Endometrium (tissue), 2 donors: ENCODE measurements at regions not wholly inside any gene's neighbourhood (a gene's known extent, or its start where the extent isn't known, plus 50 kb on each side); places are given as distances from the start of the nearest gene placed in this dataset.
A peak's percentile ranks its signal among the peaks of the same experiment; 100 is the strongest.

Source experiments
- FAIRE-seq: peaks from 2 replicates; lab custom pipeline; 2012; peaks lifted over from hg19 to GRCh38; lab: Jason Lieb, UNC
- donor health status: control.
- donor health status: control.

DNA sequence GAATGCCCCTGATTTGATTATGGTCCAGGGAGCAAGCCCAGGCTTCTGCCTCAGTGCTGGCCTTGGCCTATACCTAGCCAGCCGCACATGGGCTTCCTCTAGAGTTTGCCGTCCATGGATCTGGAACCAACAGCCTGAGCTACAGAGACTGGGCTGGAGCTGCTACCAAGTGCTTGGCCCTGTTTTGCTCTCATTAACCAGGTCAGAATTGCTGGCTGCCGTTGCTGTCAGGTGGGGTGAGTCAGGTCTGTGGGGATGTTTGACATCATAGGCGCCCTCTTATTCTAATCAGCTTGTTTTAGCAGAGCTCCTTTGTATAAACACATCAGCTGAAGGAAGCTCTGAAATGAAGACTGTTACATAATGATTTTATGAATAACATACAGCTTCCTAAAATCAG is 83.1 kb upstream of the PHACTR2 start:
- FAIRE-seq, result no peak

DNA sequence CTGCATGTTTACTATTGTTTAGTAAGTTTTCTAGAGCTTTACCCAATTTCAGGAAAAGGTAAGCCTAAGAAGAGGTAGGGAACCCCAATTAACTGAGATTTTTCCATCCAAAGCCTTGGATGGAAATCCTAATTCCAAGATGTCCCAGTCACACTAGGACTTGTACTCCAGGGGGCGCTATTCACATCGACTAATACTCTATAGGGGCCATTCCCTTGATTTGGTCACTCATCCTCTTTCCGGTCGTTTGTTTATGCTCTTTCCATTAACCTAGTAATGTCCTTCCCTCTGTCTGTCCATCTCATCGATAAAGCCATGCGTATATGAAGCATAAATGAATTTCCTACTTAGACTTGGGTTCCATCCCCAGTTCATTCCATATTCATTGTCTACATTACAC is 80.8 kb upstream of the FUCA2 start:
- FAIRE-seq, result no peak

DNA sequence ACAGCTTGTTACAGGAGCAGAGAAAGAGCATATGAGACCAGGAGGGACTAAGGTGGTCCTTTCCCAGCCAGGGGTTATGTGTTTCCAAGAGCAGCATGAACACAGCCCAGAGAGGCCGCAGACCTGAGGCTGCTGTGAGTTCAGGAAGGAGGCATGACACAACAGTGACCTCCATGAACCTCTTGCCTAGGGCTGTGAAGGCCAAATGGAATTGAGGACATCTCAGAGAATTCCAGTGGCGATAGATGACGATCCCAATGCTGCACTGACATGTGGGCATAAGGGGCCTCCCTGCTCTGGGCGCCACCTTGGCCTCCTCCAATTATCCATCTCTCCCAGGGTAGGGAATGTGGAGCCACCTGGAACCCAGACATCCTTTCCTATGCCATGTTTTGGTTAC is 79.9 kb upstream of the FUCA2 start:
- FAIRE-seq, result no peak

DNA sequence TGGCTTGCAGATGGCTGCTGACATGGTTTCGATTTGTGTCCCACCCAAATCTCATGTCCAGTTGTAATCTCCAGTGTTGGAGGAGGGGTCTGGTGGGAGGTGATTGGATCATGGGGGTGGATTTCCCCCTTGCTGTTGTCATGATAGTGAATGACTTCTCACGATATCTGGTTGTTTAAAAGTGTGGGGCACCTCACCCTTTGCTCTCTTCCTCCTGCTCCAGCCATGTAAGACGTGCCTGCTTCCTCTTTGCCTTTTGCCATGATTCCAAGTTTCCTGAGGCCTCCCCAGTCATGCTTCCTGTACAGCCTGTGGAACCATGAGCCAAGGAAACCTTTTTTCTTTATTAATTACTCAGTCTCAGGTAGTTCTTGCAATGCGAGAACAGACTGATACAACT is 77.6 kb upstream of the FUCA2 start:
- no peak for FAIRE-seq

DNA sequence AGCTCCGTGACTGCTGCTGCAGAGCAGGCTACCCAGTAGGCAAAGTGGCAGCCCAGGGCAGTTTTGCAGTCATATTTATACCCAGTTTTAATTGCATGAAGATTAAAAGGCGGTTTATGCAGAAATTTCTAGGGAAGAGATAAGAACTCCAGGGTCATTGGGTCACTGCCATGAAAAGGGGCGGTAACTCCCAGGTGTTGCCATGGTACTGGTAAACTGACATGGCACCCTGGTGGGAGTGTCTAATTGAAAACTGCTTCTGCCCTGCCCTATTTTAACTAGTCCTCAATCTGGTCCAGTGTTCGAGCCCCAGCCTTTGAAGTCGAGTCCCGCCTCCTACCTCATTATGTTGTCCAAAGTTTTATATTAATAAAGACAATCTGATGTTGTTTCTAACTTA is 75.0 kb upstream of the FUCA2 start:
- no peak for FAIRE-seq

DNA sequence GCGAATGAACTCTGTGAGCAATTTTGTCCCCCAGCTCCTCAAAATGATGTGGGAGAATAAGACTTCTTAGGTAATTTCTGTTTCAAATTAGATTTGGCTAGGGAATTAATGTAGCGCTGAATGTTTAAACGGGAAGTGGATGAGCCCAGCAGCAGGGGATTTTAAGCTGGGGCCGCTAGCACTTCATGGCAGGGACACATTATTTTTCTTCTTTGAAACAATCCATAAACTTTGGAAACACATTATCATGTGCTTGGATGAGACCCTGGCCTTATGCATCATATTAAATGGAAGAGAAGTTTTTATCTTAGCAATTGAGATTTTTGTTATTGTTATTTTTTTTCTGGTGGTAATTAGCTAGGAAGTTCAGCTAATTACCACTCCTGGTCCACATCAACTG is 74.2 kb upstream of the FUCA2 start:
- no peak for FAIRE-seq

DNA sequence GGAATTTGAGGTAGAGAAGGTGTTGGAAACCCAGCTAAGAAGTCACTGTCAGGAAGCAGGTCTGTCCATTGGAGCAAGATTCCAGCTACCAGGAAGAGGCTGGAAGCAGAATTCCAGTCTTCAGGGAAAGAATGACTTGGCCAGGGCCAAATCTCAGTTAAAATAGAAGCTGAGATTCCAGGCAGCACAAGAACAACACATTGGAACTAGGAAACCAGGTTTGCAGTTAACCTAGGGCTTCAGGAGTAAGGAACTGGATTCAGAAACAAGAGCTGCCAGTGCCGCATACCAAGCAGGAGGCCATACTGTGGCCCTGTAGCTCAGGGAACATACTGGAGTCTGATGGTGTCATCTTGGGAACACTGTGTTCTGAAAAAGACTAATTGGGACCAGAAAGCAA is 73.7 kb upstream of the FUCA2 start:
- no peak for FAIRE-seq

DNA sequence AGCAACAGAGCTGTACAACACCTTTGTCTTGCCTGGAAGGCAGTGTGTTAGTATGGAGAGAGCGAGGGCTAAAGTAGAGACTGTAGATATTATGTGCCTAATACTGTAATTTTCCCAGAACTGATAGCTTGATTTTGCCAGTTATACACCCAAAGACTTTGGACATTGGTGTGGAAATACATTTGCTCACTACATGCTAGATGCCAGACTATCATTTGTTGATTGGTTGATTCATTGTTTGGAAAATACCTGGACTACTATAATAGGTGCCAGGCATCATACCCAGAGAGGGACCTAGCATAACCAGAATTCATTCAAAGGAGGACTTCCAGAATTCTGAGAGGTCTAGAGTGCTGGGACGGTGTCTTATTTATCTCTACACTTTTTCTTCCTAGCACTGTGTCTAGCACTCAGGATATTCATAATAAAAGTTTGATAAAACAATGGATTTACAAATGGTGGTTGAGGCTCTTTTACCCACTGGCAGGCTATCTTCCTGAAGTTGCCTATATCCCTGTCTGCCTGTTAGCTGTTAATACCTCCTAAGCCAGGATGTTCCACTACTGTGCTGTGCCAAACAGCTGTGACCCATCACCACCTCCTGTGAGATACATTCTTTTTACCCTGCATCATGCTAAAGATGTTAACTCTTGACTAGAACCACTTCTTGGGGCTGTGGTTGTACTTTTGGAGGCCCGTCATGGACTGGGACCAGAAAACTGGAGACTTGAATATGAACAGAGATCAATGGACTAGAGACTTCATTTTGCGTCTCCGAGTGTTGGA is 72.2 kb upstream of the FUCA2 start:
- no peak for FAIRE-seq

DNA sequence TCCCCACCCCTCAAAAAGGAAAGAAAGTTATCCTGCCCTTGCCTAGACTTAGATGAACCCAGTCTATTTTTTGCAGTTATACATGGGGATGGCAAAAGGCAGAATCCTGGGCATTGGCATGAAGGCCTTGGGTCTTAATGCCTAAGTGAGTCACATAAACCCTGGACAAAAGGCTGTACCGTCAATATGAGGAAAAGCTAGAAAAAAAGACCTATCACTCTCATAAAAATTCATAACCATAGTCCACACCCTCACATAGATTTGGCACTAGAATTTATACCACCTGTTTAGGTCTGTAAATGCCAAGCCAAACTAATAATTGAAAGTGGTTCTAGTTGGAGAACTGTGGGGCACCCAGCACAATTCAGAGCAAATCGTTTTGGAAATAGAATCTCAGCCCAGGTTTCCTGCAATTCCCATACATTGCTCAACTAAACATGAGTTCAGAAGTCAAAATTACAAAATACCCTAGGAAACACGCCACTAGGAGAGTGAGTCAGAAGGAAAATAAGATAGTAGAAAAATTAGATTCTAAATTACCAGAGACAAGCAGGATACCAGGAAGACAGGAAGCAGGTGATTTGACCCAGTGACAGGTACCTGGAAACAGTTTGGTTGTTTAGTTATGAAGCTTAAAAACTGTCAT is 70.4 kb upstream of the FUCA2 start:
- no peak for FAIRE-seq

DNA sequence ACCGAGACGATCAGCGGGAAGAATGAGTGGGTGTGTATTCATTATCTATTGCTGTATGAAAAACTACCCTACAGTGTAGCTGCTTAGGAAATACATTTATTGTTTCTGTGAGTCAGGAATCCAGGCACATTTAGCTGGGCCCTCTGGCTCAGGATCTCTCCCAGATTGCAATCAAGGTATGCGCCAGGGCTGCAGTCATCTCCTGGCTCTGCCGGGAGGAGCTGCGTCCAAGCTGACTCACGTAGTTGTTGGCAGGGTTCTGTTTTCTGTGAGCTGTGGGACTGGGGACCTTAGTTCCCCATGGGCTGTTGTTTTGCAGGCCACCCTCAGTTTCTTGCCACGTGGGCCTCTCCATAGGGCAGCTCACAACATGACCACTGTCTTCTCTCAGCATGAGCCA is 68.2 kb upstream of the FUCA2 start:
- no peak for FAIRE-seq

DNA sequence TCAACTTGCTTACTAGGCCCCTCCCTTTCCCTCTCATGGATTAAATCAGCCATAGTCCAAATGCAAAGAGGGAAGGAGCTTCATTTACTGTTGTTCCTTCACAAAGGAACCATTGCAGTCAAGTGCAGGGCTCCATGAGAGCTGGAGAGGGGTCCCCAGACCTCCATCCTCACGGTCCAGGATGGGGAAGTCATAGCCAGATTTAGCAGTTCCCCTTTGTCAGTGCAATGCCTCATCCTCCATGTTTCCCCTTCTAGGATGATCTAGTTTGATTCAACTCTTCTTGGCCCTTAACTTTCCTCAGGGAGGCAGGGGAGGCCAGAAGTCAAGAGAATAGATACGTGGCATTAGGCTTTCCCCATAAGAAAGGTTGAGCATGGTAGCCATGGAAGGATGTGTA is 66.5 kb upstream of the FUCA2 start:
- no peak for FAIRE-seq

DNA sequence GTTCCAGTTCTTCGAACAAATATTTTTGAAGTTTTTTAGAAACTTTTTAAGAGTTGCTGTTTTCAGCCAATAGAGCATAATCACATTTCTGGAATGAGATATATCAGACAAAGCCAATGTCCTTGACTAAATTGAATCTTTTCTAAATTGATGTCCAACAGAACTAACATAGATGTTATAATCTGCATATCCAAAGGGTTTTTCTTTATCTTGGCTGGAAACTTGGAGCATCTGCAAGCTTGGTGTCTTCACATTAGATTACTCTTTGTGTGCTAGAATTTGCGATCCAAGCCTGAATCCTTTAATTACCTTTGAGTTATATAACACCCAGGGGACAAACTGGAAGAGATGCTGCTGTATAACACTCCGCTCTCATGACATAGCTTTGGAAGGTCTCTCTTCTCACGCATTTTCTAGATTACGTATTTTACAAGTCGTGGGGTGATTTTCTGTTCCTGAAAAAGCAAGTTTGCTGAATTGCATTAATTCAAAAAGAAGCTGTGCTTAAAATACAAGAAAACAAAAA is 64.4 kb upstream of the FUCA2 start:
- FAIRE-seq, result no peak

DNA sequence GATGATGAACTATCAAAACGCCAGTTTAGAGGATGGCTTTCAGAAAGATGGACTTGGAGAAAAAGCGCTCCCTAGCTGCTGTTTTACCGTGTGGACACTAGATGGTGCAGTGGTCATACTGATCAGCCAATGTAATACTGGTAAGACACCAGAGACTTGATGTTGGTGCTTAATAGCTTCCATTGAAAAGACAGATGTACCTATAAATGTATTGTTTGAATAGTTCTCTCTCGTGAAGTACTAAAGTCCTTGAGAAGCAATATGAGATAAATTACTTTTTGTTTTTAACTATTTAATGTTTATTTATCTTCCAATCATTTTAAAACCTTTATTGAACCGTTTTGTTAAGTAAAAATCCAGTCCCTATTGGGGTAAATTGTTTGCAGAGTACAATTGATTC is 63.9 kb upstream of the FUCA2 start:
- peak; percentile 94 for FAIRE-seq

DNA sequence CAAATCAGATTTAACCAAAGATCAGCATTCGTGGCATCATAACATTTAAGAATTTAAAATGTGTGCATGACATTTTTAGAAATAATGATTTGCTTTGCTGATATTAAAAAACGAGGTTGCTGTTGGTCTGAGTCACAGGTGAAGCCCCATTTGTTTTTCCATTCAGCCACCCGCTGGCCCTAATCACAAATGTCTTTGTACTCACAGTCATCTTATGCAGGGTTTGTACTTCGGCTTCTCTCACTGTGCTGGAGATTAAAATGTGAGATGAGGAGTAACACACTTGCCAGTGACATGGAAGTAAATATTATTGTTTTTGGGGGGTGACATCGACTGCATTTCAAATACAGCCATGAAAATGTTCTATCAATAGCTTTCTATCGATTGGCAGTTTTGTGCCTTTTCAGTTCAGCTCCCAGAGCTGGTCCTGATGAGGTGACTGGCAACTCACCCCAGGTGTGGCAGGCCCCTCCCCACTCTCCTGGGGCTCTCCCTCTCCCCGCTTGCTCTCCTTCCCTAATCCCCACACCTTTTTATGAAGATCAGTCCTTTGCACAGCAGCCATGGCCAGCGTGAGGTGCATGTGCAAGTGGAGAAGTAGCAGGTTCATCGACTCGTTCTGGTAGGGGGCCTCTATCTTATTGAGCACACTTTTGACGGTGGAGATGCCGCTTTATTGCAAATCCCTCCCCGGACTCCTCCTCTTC is 58.8 kb upstream of the FUCA2 start:
- no peak for FAIRE-seq

DNA sequence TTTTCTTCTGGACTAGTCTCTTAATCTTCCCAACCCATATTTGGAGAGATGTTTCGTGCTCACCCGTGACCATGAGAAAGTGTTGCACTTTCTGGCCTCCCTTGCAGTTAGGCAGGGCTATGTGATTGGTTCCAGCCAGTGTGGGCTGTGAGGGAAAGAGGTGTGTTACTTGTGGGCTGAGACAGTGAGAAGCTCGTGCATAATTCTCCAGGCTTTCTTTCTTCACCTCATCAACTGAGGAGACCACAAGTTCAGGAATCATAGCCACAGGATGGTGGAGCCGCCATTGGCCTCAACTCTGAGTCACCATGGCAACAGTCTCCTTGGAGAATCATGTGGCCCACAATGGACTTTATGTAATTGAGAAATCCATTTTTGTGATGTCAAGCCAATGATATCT is 57.5 kb upstream of the FUCA2 start:
- no peak for FAIRE-seq

DNA sequence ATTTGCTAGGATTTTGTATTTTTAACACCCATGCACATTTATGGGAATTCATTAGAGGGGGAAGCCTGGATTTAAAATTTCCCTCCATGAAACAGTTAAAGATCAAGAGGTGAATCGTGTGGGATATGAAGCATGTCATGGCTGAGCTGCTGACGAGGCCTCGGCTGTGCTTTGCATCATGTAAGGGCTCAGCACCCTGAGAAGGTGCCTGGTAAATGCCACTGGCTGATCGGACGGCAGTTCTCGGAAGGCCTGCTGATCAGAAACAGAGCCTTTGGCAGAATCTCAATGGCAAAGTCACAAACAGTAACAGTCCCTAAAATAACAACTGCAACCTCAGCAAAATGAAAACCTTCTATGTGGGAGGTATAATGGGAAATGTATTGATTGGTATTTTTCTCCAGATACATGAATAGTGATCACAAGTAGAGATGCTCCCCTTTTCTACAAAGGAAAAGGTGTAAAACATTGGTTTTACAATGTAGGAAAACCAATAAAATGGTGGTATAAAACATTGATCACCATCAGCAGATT is 53.0 kb upstream of the FUCA2 start:
- FAIRE-seq, result no peak

DNA sequence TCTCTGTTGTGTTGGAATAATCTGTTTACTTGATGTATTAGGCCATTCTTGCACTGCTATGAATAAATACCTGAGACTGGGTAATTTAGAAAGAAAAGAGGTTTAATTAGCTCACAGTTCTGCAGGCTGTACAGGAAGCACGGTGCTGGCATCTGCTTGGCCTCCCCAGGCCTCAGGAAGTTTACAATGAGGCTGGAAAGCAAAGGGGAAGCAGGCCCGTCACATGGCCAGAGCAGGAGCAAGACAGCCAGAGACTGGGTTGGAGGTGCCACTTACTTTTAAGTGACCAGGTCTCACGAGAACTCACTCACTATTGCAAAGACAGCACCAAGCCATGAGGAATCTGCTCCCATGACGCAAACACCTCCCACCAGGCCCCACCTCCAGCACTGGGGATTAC is 50.6 kb upstream of the FUCA2 start:
- FAIRE-seq, result no peak
